ENCODE measurements at regions not wholly inside any gene's neighbourhood (a gene's known extent, or its start where the extent isn't known, plus 50 kb on each side); places are given as distances from the start of the nearest gene placed in this dataset.

- DNase-seq (ENCODE audit: low read depth in 2 of 2), result no peak
Measured at GRCh38 chr9:79501546-79501945, 70.2 kb upstream of the TLE4 start.

GRCh38 chr9:79507801-79508200, 64.0 kb upstream of the TLE4 start:
- DNase-seq (ENCODE audit: low read depth in 2 of 2), result no peak

GRCh38 chr9:79512251-79512650, 59.5 kb upstream of the TLE4 start:
- DNase-seq (ENCODE audit: low read depth in 2 of 2), result no peak

Data from stimulated activated CD4-positive, alpha-beta T cell treated with anti-CD3 and anti-CD28 coated beads, Interleukin-1b, Interleukin-23, amount 100 ng/mL, for 4 hours (primary cell).